ENCODE measurements at regions not wholly inside any gene's neighbourhood (a gene's known extent, or its start where the extent isn't known, plus 50 kb on each side); places are given as distances from the start of the nearest gene placed in this dataset.

- no peaks in the 10 kb centered on the region for H3K36me3 ChIP-seq
- H3K27me3 ChIP-seq: no peaks in the 10 kb centered on the region
- no peak overlapping the region for H3K4me3 ChIP-seq
- H3K27ac ChIP-seq: no peak overlapping the region
- no peaks in the 10 kb centered on the region for H4K20me1 ChIP-seq
- no peak for TF ChIP-seq Cebpa-rat (IDR thresholded peaks at IDR 0.05)
- no peaks in the 10 kb centered on the region for H3K4me1 ChIP-seq
- H3K4me2 ChIP-seq: no peak overlapping the region
- H3K9me3 ChIP-seq: peaks cover 36% of the 10 kb centered on the region
- H3K9ac ChIP-seq: no peak overlapping the region
Measured at GRCh38 chr3:147866561-147866960, 457.4 kb downstream of the ZIC1 start.

GRCh38 chr3:147872568-147872967 lies 463.4 kb downstream of the ZIC1 start:
- Histone ChIP-seq H3K4me2 (no peak overlapping the region), H3K4me3 (no peak overlapping the region), H4K20me1 (no peaks in the 10 kb centered on the region), H3K27ac (no peak overlapping the region), H3K36me3 (no peaks in the 10 kb centered on the region), H3K4me1 (no peaks in the 10 kb centered on the region), H3K9ac (no peak overlapping the region), H3K27me3 (no peaks in the 10 kb centered on the region), H3K9me3 (peaks cover 4% of the 10 kb centered on the region; the same call in 1 of the 2 replicates)
- no peak for TF ChIP-seq Cebpa-rat (IDR thresholded peaks at IDR 0.05)

- H3K9me3 ChIP-seq: peaks cover 14% of the 10 kb centered on the region
- H3K9ac ChIP-seq: no peak overlapping the region
- no peak overlapping the region for H3K4me2 ChIP-seq
- H3K36me3 ChIP-seq: no peaks in the 10 kb centered on the region
- no peak for TF ChIP-seq Cebpa-rat (IDR thresholded peaks at IDR 0.05)
- H3K4me3 ChIP-seq: no peak overlapping the region
- H3K4me1 ChIP-seq: no peaks in the 10 kb centered on the region
- no peaks in the 10 kb centered on the region for H4K20me1 ChIP-seq
- H3K27me3 ChIP-seq: no peaks in the 10 kb centered on the region
- H3K27ac ChIP-seq: no peak overlapping the region
Measured at GRCh38 chr3:147875498-147875897, 466.3 kb downstream of the ZIC1 start.

- TF ChIP-seq Cebpa-rat (IDR thresholded peaks at IDR 0.05): no peak
Measured at GRCh38 chr3:147881933-147882332, 472.8 kb downstream of the ZIC1 start.

DNA sequence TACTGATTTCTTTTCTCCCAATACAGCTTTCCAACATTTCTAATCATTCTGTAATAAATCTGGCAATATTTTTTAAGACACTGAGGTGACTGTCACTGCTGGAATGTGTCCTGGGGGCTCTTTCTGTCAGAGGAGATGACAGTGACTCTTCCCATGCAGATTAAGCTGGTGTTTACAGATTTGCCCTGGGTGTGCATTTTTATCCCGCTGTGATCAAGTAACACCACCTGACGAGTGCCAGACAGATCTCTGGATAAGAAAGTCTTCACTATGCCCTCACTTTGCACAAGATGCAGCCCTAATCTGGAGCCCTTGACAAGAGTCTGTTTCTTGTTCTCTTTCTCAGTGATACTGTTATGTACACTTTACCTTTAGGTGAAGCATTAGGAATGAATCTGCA lies 477.7 kb downstream of the ZIC1 start:
- Histone ChIP-seq H3K4me1 (no peaks in the 10 kb centered on the region), H4K20me1 (no peaks in the 10 kb centered on the region), H3K36me3 (no peaks in the 10 kb centered on the region)

More at GRCh38 chr3:147881933-147882332, 472.8 kb downstream of the ZIC1 start:
- Histone ChIP-seq H3K27me3 (no peaks in the 10 kb centered on the region), H3K4me3 (no peak overlapping the region), H3K9me3 (peaks cover 41% of the 10 kb centered on the region), H3K27ac (no peak overlapping the region), H3K9ac (no peak overlapping the region), H3K36me3 (no peaks in the 10 kb centered on the region), H3K4me2 (no peak overlapping the region), H4K20me1 (no peaks in the 10 kb centered on the region), H3K4me1 (no peaks in the 10 kb centered on the region)

DNA sequence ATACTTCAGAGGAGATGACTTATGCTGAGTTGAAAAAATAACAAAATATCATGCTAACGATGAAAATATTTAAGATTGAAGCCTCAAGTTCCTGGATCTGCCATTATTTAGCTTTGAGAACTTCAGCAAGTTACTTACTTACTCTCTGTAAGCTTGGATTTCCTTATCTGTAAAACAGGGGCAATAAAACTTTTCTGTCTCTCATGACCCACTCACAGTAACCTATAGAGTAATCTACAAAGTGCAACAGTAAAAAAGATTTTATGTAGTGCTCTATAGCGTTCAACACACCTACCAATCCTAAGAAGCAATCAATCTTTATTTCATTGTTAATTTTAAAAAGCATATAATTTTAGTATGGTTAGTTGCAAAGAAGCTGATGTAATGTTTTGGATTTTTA lies 478.6 kb downstream of the ZIC1 start:
- no peak for TF ChIP-seq Cebpa-rat (IDR thresholded peaks at IDR 0.05)
- no peaks in the 10 kb centered on the region for H4K20me1 ChIP-seq
- no peaks in the 10 kb centered on the region for H3K4me1 ChIP-seq
- no peak overlapping the region for H3K4me2 ChIP-seq
- no peaks in the 10 kb centered on the region for H3K36me3 ChIP-seq
- no peak overlapping the region for H3K27ac ChIP-seq
- H3K9ac ChIP-seq: no peak overlapping the region
- H3K9me3 ChIP-seq: peaks cover 9% of the 10 kb centered on the region
- H3K27me3 ChIP-seq: no peaks in the 10 kb centered on the region
- H3K4me3 ChIP-seq: no peak overlapping the region

More for the DNA sequence above, 477.7 kb downstream of the ZIC1 start:
- H3K9me3 ChIP-seq: peaks cover 18% of the 10 kb centered on the region
- TF ChIP-seq Cebpa-rat (IDR thresholded peaks at IDR 0.05): no peak
- no peaks in the 10 kb centered on the region for H3K27me3 ChIP-seq
- H3K4me3 ChIP-seq: no peak overlapping the region
- H3K27ac ChIP-seq: no peak overlapping the region
- no peak overlapping the region for H3K4me2 ChIP-seq
- H3K9ac ChIP-seq: no peak overlapping the region

DNA sequence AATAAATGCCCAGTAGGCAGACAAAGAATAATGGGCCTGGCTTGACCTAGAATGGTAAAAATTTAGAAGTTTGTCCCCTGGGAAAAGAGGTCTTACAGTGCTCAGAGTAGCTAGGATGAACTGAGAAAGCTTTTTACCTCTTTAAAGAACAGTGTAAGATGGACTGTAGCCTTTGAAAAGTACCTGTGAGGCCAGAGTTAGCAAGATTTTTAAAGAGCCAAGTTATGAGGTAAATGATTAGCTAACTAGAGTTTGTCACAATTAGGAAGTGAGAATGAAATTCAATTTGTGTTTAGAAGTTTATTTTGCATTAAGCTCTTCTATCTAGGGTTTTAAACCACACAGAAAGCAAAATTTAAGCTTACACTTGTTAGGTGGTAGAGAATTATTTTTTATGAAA lies 480.9 kb downstream of the ZIC1 start:
- Histone ChIP-seq H3K4me2 (no peak overlapping the region), H4K20me1 (no peaks in the 10 kb centered on the region), H3K4me1 (no peaks in the 10 kb centered on the region), H3K27ac (no peak overlapping the region), H3K9ac (no peak overlapping the region), H3K4me3 (no peak overlapping the region), H3K36me3 (no peaks in the 10 kb centered on the region), H3K9me3 (no peaks in the 10 kb centered on the region), H3K27me3 (no peaks in the 10 kb centered on the region)
- TF ChIP-seq Cebpa-rat (IDR thresholded peaks at IDR 0.05): no peak

- Histone ChIP-seq H3K27me3 (no peaks in the 10 kb centered on the region), H3K9me3 (peaks cover under 1% of the 10 kb centered on the region; the same call in 1 of the 2 replicates), H4K20me1 (no peaks in the 10 kb centered on the region), H3K36me3 (no peaks in the 10 kb centered on the region), H3K4me3 (no peak overlapping the region), H3K9ac (no peak overlapping the region), H3K27ac (no peak overlapping the region), H3K4me1 (no peaks in the 10 kb centered on the region), H3K4me2 (no peak overlapping the region)
- no peak for TF ChIP-seq Cebpa-rat (IDR thresholded peaks at IDR 0.05)
Measured at GRCh38 chr3:147895509-147895908, 486.3 kb downstream of the ZIC1 start.

DNA sequence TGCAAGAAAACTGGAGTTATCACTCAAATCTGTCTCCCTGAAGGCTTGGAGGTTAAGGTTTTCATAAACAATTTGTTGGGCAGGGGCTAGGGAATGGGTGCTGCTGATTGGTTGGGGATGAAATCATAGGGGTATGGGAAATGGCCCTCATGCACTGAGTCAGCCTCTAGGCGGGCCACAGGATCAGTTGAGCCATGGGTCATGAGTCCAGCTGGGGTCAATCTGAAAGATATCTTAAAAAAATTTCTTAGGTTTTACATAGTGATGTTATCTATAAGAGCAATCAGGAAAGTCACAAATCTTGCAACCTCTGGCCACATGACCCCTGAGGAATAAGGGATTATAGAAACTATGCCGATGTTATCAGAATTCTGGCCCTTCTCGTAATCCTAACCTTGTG lies 491.7 kb downstream of the ZIC1 start:
- Histone ChIP-seq H3K36me3 (no peaks in the 10 kb centered on the region), H3K9me3 (peaks cover 7% of the 10 kb centered on the region), H3K4me3 (no peak overlapping the region), H3K4me1 (no peaks in the 10 kb centered on the region), H3K27ac (no peak overlapping the region), H3K27me3 (no peaks in the 10 kb centered on the region), H3K9ac (no peak overlapping the region), H3K4me2 (no peak overlapping the region), H4K20me1 (no peaks in the 10 kb centered on the region)
- no peak for TF ChIP-seq Cebpa-rat (IDR thresholded peaks at IDR 0.05)

GRCh38 chr3:147903026-147903425 lies 493.9 kb downstream of the ZIC1 start:
- no peak overlapping the region for H3K4me2 ChIP-seq
- no peak overlapping the region for H3K27ac ChIP-seq
- no peak for TF ChIP-seq Cebpa-rat (IDR thresholded peaks at IDR 0.05)
- H4K20me1 ChIP-seq: no peaks in the 10 kb centered on the region
- no peaks in the 10 kb centered on the region for H3K36me3 ChIP-seq
- no peaks in the 10 kb centered on the region for H3K27me3 ChIP-seq
- no peak overlapping the region for H3K4me3 ChIP-seq
- peaks cover 7% of the 10 kb centered on the region for H3K9me3 ChIP-seq
- H3K4me1 ChIP-seq: no peaks in the 10 kb centered on the region
- no peak overlapping the region for H3K9ac ChIP-seq

DNA sequence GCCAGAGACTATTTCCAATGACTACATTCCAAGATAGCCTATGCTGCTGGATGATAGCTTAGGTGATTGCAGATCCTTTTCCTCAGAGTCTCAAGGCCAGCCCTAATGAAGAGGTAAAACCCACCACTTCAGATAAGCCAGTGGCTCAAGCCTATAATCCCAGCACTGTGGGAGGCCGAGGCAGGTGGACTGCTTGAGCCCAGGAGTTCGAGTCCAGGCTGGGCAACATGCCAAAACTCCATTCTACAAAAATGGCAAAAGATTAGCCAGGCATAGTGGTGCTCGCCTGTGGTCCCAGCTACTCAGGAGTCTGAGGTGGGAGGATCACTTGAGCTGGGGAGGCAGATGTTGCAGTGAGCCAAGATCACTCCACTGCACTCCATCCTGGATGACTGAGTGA lies 495.3 kb downstream of the ZIC1 start:
- Histone ChIP-seq H3K4me1 (no peaks in the 10 kb centered on the region), H3K4me2 (no peak overlapping the region), H3K4me3 (no peak overlapping the region), H4K20me1 (no peaks in the 10 kb centered on the region), H3K9me3 (peaks cover 7% of the 10 kb centered on the region), H3K36me3 (no peaks in the 10 kb centered on the region), H3K27me3 (no peaks in the 10 kb centered on the region), H3K27ac (no peak overlapping the region), H3K9ac (no peak overlapping the region)
- no peak for TF ChIP-seq Cebpa-rat (IDR thresholded peaks at IDR 0.05)

Measured in BLaER1 (cell line).